HG03135 (cell line): ENCODE measurements at regions not wholly inside any gene's neighbourhood (a gene's known extent, or its start where the extent isn't known, plus 50 kb on each side); places are given as distances from the start of the nearest gene placed in this dataset.

Experiments
- ATAC-seq: cut with Tn5 transposase; IDR thresholded peaks from one replicate; pipeline ENCODE4 v1.9.1; 2021; ENCODE audit warnings: mild to moderate bottlenecking, moderate library complexity; ENCODE audit not compliant: unreplicated experiment

- ATAC-seq: no peak
Measured at GRCh38 chr3:24740326-24740725, 245.7 kb upstream of the THRB start.

- no peak for ATAC-seq
Measured at GRCh38 chr3:24741506-24741905, 246.9 kb upstream of the THRB start.

GRCh38 chr3:24748520-24748919, 253.9 kb upstream of the THRB start:
- ATAC-seq: no peak

- no peak for ATAC-seq
Measured at GRCh38 chr3:24751020-24751419, 256.4 kb upstream of the THRB start.

- no peak for ATAC-seq
Measured at GRCh38 chr3:24756101-24756888, 261.6 kb upstream of the THRB start.

GRCh38 chr3:24763393-24763792, 268.7 kb upstream of the THRB start:
- no peak for ATAC-seq

GRCh38 chr3:24764236-24764915, 269.7 kb upstream of the THRB start:
- no peak for ATAC-seq

- no peak for ATAC-seq
Measured at GRCh38 chr3:24765399-24765798, 270.7 kb upstream of the THRB start.

GRCh38 chr3:24769918-24770317, 275.3 kb upstream of the THRB start:
- ATAC-seq: no peak

GRCh38 chr3:24773798-24774197, 279.1 kb upstream of the THRB start:
- ATAC-seq: peak; percentile 79

- no peak for ATAC-seq
Measured at GRCh38 chr3:24780991-24781390, 286.3 kb upstream of the THRB start.

GRCh38 chr3:24781454-24781853, 286.8 kb upstream of the THRB start:
- no peak for ATAC-seq

GRCh38 chr3:24793896-24794295, 299.2 kb upstream of the THRB start:
- ATAC-seq: no peak

GRCh38 chr3:24802614-24803013, 308.0 kb upstream of the THRB start:
- peak; percentile 98 for ATAC-seq

GRCh38 chr3:24804095-24804494, 309.4 kb upstream of the THRB start:
- no peak for ATAC-seq

GRCh38 chr3:24810881-24811280, 316.2 kb upstream of the THRB start:
- ATAC-seq: no peak

GRCh38 chr3:24812116-24812515, 317.5 kb upstream of the THRB start:
- no peak for ATAC-seq

- no peak for ATAC-seq
Measured at GRCh38 chr3:24818055-24818454, 323.4 kb upstream of the THRB start.

GRCh38 chr3:24828011-24828410, 333.4 kb upstream of the THRB start:
- no peak for ATAC-seq

- ATAC-seq: no peak
Measured at GRCh38 chr3:24828551-24828950, 333.9 kb upstream of the THRB start.

GRCh38 chr3:24829011-24829581, 334.4 kb upstream of the THRB start:
- ATAC-seq: no peak

- ATAC-seq: no peak
Measured at GRCh38 chr3:24829629-24830229, 335.1 kb upstream of the THRB start.
